ENCODE measurements at regions not wholly inside any gene's neighbourhood (a gene's known extent, or its start where the extent isn't known, plus 50 kb on each side); places are given as distances from the start of the nearest gene placed in this dataset.

GRCh38 chr6:74130641-74131040, 434.6 kb downstream of the CD109 start:
- no peak for ATAC-seq
- Mint-ChIP-seq H3K4me3 (no peak overlapping the region), H3K27me3 (no peaks in the 10 kb centered on the region), H3K27ac (no peak overlapping the region), H3K9me3 (ENCODE audit: low read depth) (no peaks in the 10 kb centered on the region), H3K36me3 (no peaks in the 10 kb centered on the region), H3K4me1 (no peaks in the 10 kb centered on the region)
- CTCF ChIA-PET = no interaction called here
- no peak for DNase-seq

- no peak for ATAC-seq
- Mint-ChIP-seq H3K27ac (no peak overlapping the region), H3K4me3 (no peak overlapping the region), H3K27me3 (no peaks in the 10 kb centered on the region), H3K9me3 (ENCODE audit: low read depth) (no peaks in the 10 kb centered on the region), H3K4me1 (no peaks in the 10 kb centered on the region), H3K36me3 (no peaks in the 10 kb centered on the region)
- DNase-seq = no peak
- CTCF ChIA-PET = no interaction called here
Observed at GRCh38 chr6:74128536-74128935, 432.5 kb downstream of the CD109 start.

- Mint-ChIP-seq H3K27ac (no peak overlapping the region), H3K9me3 (ENCODE audit: low read depth) (peaks cover 3% of the 10 kb centered on the region), H3K4me3 (no peak overlapping the region), H3K4me1 (no peaks in the 10 kb centered on the region), H3K27me3 (no peaks in the 10 kb centered on the region), H3K36me3 (no peaks in the 10 kb centered on the region)
- ATAC-seq = no peak
- DNase-seq = no peak
- CTCF ChIA-PET = no interaction called here
Observed at GRCh38 chr6:74117113-74117512, 421.1 kb downstream of the CD109 start.

GRCh38 chr6:74115674-74116073, 419.7 kb downstream of the CD109 start:
- ATAC-seq (no peak), DNase-seq (no peak)
- Mint-ChIP-seq H3K27ac (no peak overlapping the region), H3K4me3 (no peak overlapping the region), H3K4me1 (no peaks in the 10 kb centered on the region), H3K27me3 (no peaks in the 10 kb centered on the region), H3K9me3 (ENCODE audit: low read depth) (peaks cover 3% of the 10 kb centered on the region), H3K36me3 (no peaks in the 10 kb centered on the region)
- CTCF ChIA-PET = no interaction called here

GRCh38 chr6:74114428-74114827, 418.4 kb downstream of the CD109 start:
- Mint-ChIP-seq H3K4me1 (no peaks in the 10 kb centered on the region), H3K36me3 (no peaks in the 10 kb centered on the region), H3K4me3 (no peak overlapping the region), H3K27me3 (no peaks in the 10 kb centered on the region), H3K9me3 (ENCODE audit: low read depth) (peaks cover 3% of the 10 kb centered on the region), H3K27ac (no peak overlapping the region)
- no peak for DNase-seq
- no peak for ATAC-seq
- CTCF ChIA-PET = no interaction called here

GRCh38 chr6:74113901-74114300, 417.9 kb downstream of the CD109 start:
- DNase-seq (no peak), ATAC-seq (no peak)
- Mint-ChIP-seq H3K4me1 (no peaks in the 10 kb centered on the region), H3K36me3 (no peaks in the 10 kb centered on the region), H3K9me3 (ENCODE audit: low read depth) (peaks cover 3% of the 10 kb centered on the region), H3K27me3 (no peaks in the 10 kb centered on the region), H3K27ac (no peak overlapping the region), H3K4me3 (no peak overlapping the region)
- CTCF ChIA-PET = no interaction called here

GRCh38 chr6:74103417-74103816, 407.4 kb downstream of the CD109 start:
- CTCF ChIA-PET = interaction anchor here (1.5 kb wide), 1 partner anchor 12 kb away, joined by 4 read pairs; no protein-coding TSS in a partner anchor
- no peak overlapping the region for H3K27ac Mint-ChIP-seq

GRCh38 chr6:74100719-74101287, 404.8 kb downstream of the CD109 start:
- no peaks in the 10 kb centered on the region for H3K4me1 Mint-ChIP-seq
- CTCF ChIA-PET = no interaction called here

More at GRCh38 chr6:74103417-74103816, 407.4 kb downstream of the CD109 start:
- Mint-ChIP-seq H3K4me1 (no peaks in the 10 kb centered on the region), H3K27me3 (no peaks in the 10 kb centered on the region), H3K4me3 (no peak overlapping the region), H3K36me3 (no peaks in the 10 kb centered on the region), H3K9me3 (ENCODE audit: low read depth) (peaks cover 3% of the 10 kb centered on the region)
- DNase-seq (no peak), ATAC-seq (no peak)

GRCh38 chr6:74096329-74096728, 400.3 kb downstream of the CD109 start:
- Mint-ChIP-seq H3K4me1 (no peaks in the 10 kb centered on the region), H3K36me3 (no peaks in the 10 kb centered on the region), H3K9me3 (ENCODE audit: low read depth) (no peaks in the 10 kb centered on the region), H3K27ac (no peak overlapping the region), H3K4me3 (no peak overlapping the region), H3K27me3 (no peaks in the 10 kb centered on the region)
- DNase-seq (no peak), ATAC-seq (no peak)
- CTCF ChIA-PET = interaction anchor here (0.8 kb wide), 1 partner anchor 1113 kb away, joined by 4 read pairs; no protein-coding TSS in a partner anchor

More at GRCh38 chr6:74100719-74101287, 404.8 kb downstream of the CD109 start:
- Mint-ChIP-seq H3K27ac (no peak overlapping the region), H3K9me3 (ENCODE audit: low read depth) (peaks cover 3% of the 10 kb centered on the region), H3K27me3 (no peaks in the 10 kb centered on the region), H3K36me3 (no peaks in the 10 kb centered on the region), H3K4me3 (no peak overlapping the region)
- DNase-seq = no peak
- no peak for ATAC-seq

GRCh38 chr6:74093361-74093760, 397.4 kb downstream of the CD109 start:
- Mint-ChIP-seq H3K4me1 (no peaks in the 10 kb centered on the region), H3K27ac (no peak overlapping the region), H3K9me3 (ENCODE audit: low read depth) (no peaks in the 10 kb centered on the region), H3K36me3 (no peaks in the 10 kb centered on the region), H3K27me3 (no peaks in the 10 kb centered on the region), H3K4me3 (no peak overlapping the region)
- ATAC-seq (no peak), DNase-seq (no peak)
- CTCF ChIA-PET = interaction anchor here (1.0 to 3.6 kb wide), 3 partner anchors 1111 to 1116 kb away, joined by 3 to 22 read pairs (median 4); partner anchors contain the start of gene COL12A1

GRCh38 chr6:74091794-74092157, 395.8 kb downstream of the CD109 start:
- CTCF ChIA-PET = interaction anchor here (1.1 to 3.6 kb wide), 6 partner anchors 12 to 1122 kb away, joined by 3 to 22 read pairs (median 4); no protein-coding TSS in a partner anchor
- Mint-ChIP-seq H3K27me3 (no peaks in the 10 kb centered on the region), H3K36me3 (no peaks in the 10 kb centered on the region), H3K4me1 (no peaks in the 10 kb centered on the region), H3K9me3 (ENCODE audit: low read depth) (no peaks in the 10 kb centered on the region), H3K27ac (no peak overlapping the region), H3K4me3 (no peak overlapping the region)
- ATAC-seq (no peak), DNase-seq (no peak)

- no peaks in the 10 kb centered on the region for H3K9me3 Mint-ChIP-seq (ENCODE audit: low read depth)
- no peak for ATAC-seq
Observed at GRCh38 chr6:74091136-74091793, 395.3 kb downstream of the CD109 start.

GRCh38 chr6:74087899-74088298, 391.9 kb downstream of the CD109 start:
- no peak for DNase-seq
- CTCF ChIA-PET = interaction anchor here (0.5 kb wide), 1 partner anchor 1121 kb away, joined by 3 read pairs; no protein-coding TSS in a partner anchor

More at GRCh38 chr6:74091136-74091793, 395.3 kb downstream of the CD109 start:
- CTCF ChIA-PET = interaction anchor here (1.1 to 3.6 kb wide), 6 partner anchors 13 to 1122 kb away, joined by 3 to 22 read pairs (median 4); no protein-coding TSS in a partner anchor
- no peaks in the 10 kb centered on the region for H3K4me1 Mint-ChIP-seq
- no peak overlapping the region for H3K27ac Mint-ChIP-seq
- H3K27me3 Mint-ChIP-seq = no peaks in the 10 kb centered on the region
- H3K36me3 Mint-ChIP-seq = no peaks in the 10 kb centered on the region
- no peak overlapping the region for H3K4me3 Mint-ChIP-seq
- DNase-seq = no peak

GRCh38 chr6:74075896-74076295, 379.9 kb downstream of the CD109 start:
- H3K4me1 Mint-ChIP-seq = no peaks in the 10 kb centered on the region
- no peaks in the 10 kb centered on the region for H3K27me3 Mint-ChIP-seq
- no peak overlapping the region for H3K4me3 Mint-ChIP-seq
- H3K9me3 Mint-ChIP-seq (ENCODE audit: low read depth) = no peaks in the 10 kb centered on the region
- ATAC-seq = no peak
- no peak for DNase-seq
- H3K27ac Mint-ChIP-seq = no peak overlapping the region
- H3K36me3 Mint-ChIP-seq = no peaks in the 10 kb centered on the region
- CTCF ChIA-PET = no interaction called here

More at GRCh38 chr6:74087899-74088298, 391.9 kb downstream of the CD109 start:
- Mint-ChIP-seq H3K4me3 (no peak overlapping the region), H3K36me3 (no peaks in the 10 kb centered on the region), H3K27ac (no peak overlapping the region), H3K9me3 (ENCODE audit: low read depth) (peaks cover 2% of the 10 kb centered on the region), H3K4me1 (no peaks in the 10 kb centered on the region), H3K27me3 (no peaks in the 10 kb centered on the region)
- no peak for ATAC-seq

Data from activated CD8-positive, alpha-beta memory T cell treated with anti-CD3 and anti-CD28 coated beads, Interleukin-2, amount 10 ng/mL, durations not matched to agents 7 days and 5 days (primary cell).